Tibial nerve (tissue), 4 donors: ENCODE measurements at regions not wholly inside any gene's neighbourhood (a gene's known extent, or its start where the extent isn't known, plus 50 kb on each side); places are given as distances from the start of the nearest gene placed in this dataset.
"Not testable (repeated sequence)": the region's sequence is repeated elsewhere in the genome, so short reads cannot be mapped to it uniquely, and the experiment has no call there.

ENCODE experiments used
- DNase-seq, 2 donors: peaks; one replicate each; pipeline ENCODE4 v3.0.0-alpha.2; 2019; ENCODE audit warnings: low spot score in 2 of 2
- H3K27ac ChIP-seq, 4 donors: fragments of 200-600 bp; sonication (generic) in 3 of 4; one replicate each; pipeline ENCODE4 v1.5.1; 2017 to 2019; ENCODE audit warnings: mild to moderate bottlenecking in 1 of 4
- H3K27me3 ChIP-seq, 2 donors: fragments of 200-600 bp; sonication (generic) in 1 of 2; one replicate each; pipeline versions ENCODE4 v1.5.1 to v1.6.0; 2017 to 2019
- H3K36me3 ChIP-seq, 3 donors: fragments of 200-600 bp; sonication (generic); one replicate each; pipeline ENCODE4 v1.5.1; 2018 to 2019
- H3K4me1 ChIP-seq, 4 donors: fragments of 200-600 bp; sonication (generic) in 3 of 4; one replicate each; pipeline ENCODE4 v1.5.1; 2017 to 2019
- H3K4me3 ChIP-seq, 4 donors: fragments of 200-600 bp; sonication (generic) in 3 of 4; one replicate each; pipeline ENCODE4 v1.5.1; 2017 to 2019; ENCODE audit warnings: mild to moderate bottlenecking in 1 of 4, moderate library complexity in 1 of 4
- H3K9me3 ChIP-seq, 4 donors: fragments of 200-600 bp; sonication (generic) in 3 of 4; one replicate each; pipeline ENCODE4 v1.5.1; 2017 to 2019
- EP300 ChIP-seq, 2 donors: sonication (generic); formaldehyde crosslinking; IDR thresholded peaks; one replicate each; pipeline ENCODE4 v1.6.1; 2017; ENCODE audit warnings: antibody characterized with exemption in 2 of 2, mild to moderate bottlenecking in 1 of 2
- POLR2A ChIP-seq, 2 donors: fragments of 450-650 bp; IDR thresholded peaks; one replicate each; pipeline ENCODE4 v1.6.1; 2017; ENCODE audit warnings: antibody characterized with exemption in 2 of 2, mild to moderate bottlenecking in 2 of 2, moderate library complexity in 2 of 2
- WGBS, 2 donors: methylation state at CpG; one replicate each; pipeline ENCODE4 v1.1.5; 2018; 5-methylcytosine and 5-hydroxymethylcytosine counted together
- TF ChIP-seq, protein P1 (sequence below), 5 experiments: fragments of 200-600 bp in 3 of 5; fragments of 450-650 bp in 2 of 5; sonication (generic) in 3 of 5; IDR thresholded peaks; one replicate each; pipeline ENCODE4 v1.5.1; 2016 to 2019; ENCODE audit warnings: antibody characterized with exemption in 5 of 5, mild to moderate bottlenecking in 3 of 5, moderate library complexity in 2 of 5

DNA sequence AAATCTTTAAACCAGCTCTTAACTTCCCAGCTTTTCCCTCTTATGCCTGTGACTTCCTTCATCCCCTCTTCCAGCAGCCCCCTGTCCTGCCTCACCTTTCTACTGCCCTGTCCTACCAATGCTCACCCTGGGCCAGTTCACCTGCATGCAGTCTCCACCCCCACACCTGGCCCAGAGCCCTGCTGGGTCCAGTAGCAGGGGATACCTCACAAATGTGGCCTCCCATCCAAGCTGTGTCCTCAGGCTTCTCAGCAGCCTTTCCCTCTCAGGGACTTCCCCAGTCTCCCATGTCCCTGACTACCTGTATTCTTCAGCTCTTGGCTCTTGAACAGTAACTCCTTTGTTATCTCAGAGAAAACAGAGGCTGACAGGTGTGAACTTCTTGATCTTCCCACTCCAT is 503.2 kb downstream of the MFSD1 start:
- TF ChIP-seq POLR2A (IDR thresholded peaks at IDR 0.05), result no peak
- TF ChIP-seq EP300 (IDR thresholded peaks at IDR 0.05), result no peak
- TF ChIP-seq, protein P1, sequence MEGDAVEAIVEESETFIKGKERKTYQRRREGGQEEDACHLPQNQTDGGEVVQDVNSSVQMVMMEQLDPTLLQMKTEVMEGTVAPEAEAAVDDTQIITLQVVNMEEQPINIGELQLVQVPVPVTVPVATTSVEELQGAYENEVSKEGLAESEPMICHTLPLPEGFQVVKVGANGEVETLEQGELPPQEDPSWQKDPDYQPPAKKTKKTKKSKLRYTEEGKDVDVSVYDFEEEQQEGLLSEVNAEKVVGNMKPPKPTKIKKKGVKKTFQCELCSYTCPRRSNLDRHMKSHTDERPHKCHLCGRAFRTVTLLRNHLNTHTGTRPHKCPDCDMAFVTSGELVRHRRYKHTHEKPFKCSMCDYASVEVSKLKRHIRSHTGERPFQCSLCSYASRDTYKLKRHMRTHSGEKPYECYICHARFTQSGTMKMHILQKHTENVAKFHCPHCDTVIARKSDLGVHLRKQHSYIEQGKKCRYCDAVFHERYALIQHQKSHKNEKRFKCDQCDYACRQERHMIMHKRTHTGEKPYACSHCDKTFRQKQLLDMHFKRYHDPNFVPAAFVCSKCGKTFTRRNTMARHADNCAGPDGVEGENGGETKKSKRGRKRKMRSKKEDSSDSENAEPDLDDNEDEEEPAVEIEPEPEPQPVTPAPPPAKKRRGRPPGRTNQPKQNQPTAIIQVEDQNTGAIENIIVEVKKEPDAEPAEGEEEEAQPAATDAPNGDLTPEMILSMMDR (IDR thresholded peaks at IDR 0.05), result no peak
- Histone ChIP-seq H3K4me1 (no peaks in the 10 kb centered on the region), H3K27ac (no peak overlapping the region), H3K4me3 (no peak overlapping the region), H3K27me3 (no peaks in the 10 kb centered on the region), H3K36me3 (no peaks in the 10 kb centered on the region), H3K9me3 (no peaks in the 10 kb centered on the region)
- DNase-seq, result no peak

DNA sequence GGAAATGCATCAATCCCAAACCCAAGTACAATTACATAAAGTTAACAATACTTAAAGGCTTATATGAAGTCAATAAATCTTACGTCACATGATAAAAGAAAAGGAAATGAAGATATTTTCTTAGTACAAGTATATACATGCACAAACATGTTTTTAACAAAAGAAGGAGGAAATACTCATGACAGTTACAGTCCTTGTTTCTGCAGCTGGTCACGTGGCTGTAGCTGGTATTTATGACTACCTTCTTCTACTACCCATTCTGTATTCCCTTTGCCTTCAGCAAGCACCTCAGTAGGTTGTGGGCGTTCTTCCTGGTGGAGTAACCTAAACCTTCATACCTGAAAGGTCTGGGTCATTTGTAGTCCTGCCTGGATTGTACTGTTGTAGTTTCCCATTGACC is 514.9 kb downstream of the MFSD1 start:
- WGBS, 2 donors, result 79 to 90% methylated on average over 3 of the region's 3 CpGs
- not testable (repeated sequence) for H3K27ac ChIP-seq, H3K27me3 ChIP-seq, H3K4me3 ChIP-seq, H3K36me3 ChIP-seq, DNase-seq, H3K9me3 ChIP-seq, H3K4me1 ChIP-seq

DNA sequence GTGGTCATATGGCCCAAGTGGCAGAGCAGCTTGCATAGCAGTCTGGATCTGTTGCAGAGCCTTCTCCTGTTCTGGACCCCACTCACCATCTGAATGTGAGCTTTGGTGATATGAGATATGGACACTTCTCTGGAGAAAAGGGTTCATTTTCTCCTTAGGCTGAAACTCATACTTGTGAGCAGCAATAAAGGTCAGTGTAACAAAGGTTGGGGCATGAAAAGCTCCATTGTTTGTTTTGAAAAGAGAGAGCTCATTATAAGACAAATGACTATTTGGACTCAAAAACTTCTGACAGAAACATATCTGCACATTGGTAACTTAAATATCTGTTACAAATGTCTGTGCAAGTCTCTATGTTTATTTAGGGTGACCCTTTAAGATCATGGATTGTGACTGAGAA is 517.3 kb downstream of the MFSD1 start:
- TF ChIP-seq, protein P1 (IDR thresholded peaks at IDR 0.05), result no peak
- TF ChIP-seq EP300 (IDR thresholded peaks at IDR 0.05), result no peak
- TF ChIP-seq POLR2A (IDR thresholded peaks at IDR 0.05), result no peak

DNA sequence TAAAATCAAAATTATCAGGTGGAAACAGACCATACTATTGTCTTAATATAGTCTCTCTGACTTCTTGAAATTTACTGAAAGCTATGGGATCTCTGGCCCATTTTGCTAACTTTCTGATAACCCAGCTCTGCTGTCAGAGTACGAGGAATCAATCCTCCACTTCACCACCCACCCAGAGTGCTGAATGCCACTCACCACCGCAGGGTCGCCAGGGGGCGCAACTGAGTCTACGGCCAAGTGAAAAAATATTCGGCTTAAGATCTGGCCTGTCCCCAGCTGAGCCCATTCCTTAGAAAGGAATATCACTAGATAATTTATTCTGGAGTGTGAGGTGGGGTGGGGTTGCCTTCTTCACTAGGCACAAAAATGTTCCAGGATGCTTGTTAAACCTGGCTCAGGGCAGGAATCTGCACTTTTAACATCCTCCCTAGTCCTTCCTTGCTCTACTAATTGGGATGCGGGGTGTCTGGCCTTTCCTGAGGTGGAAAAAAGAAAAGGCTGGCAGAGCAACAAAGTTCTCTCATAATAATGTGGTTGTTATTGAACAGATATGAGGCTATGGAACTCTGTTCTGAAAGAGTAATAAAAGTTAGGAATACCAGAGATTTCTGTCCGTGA is 520.6 kb downstream of the MFSD1 start:
- Histone ChIP-seq H3K36me3 (no peaks in the 10 kb centered on the region), H3K4me1 (no peaks in the 10 kb centered on the region), H3K9me3 (no peaks in the 10 kb centered on the region), H3K4me3 (no peak overlapping the region), H3K27me3 (no peaks in the 10 kb centered on the region), H3K27ac (no peak overlapping the region)
- TF ChIP-seq, protein P1 (IDR thresholded peaks at IDR 0.05), result peak in 4 of 5 experiments; percentile 13 to 43 (median 18)
- TF ChIP-seq POLR2A (IDR thresholded peaks at IDR 0.05) (no peak), EP300 (IDR thresholded peaks at IDR 0.05) (no peak)
- DNase-seq, result no peak
- 38 to 40% methylated on average over 8 of the region's 8 CpGs for WGBS, 2 donors

More for the DNA sequence above, 517.3 kb downstream of the MFSD1 start:
- H3K27me3 ChIP-seq, result no peaks in the 10 kb centered on the region
- no peaks in the 10 kb centered on the region for H3K4me1 ChIP-seq
- H3K9me3 ChIP-seq, result no peaks in the 10 kb centered on the region
- no peak overlapping the region for H3K27ac ChIP-seq
- DNase-seq, result no peak
- H3K4me3 ChIP-seq, result no peak overlapping the region
- no peaks in the 10 kb centered on the region for H3K36me3 ChIP-seq

DNA sequence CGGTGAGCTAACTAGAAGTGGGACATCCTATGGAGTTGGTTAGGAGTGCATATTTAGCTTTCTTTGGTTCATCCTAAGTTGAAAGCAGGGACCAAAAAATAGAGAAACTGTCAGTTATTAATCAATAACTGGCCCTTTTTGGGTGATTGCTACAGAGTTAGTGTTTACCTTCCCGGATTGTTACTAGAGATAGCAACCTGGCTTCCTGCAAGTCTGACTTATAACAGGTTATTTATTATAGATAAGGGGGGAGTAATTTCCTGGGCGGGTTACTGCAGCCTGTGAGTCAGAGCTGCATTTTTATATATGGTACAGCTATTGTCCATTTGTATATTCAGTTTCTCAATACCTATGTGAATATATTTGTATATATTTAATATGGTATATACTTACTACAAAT is 522.0 kb downstream of the MFSD1 start:
- H3K4me1 ChIP-seq, result no peaks in the 10 kb centered on the region
- no peak overlapping the region for H3K27ac ChIP-seq
- DNase-seq, result no peak
- TF ChIP-seq POLR2A (IDR thresholded peaks at IDR 0.05) (no peak), EP300 (IDR thresholded peaks at IDR 0.05) (no peak)
- TF ChIP-seq, protein P1 (IDR thresholded peaks at IDR 0.05), result no peak
- 88 to 91% methylated on average over 3 of the region's 3 CpGs for WGBS, 2 donors
- H3K27me3 ChIP-seq, result no peaks in the 10 kb centered on the region
- H3K9me3 ChIP-seq, result no peaks in the 10 kb centered on the region
- H3K4me3 ChIP-seq, result no peak overlapping the region
- no peaks in the 10 kb centered on the region for H3K36me3 ChIP-seq

DNA sequence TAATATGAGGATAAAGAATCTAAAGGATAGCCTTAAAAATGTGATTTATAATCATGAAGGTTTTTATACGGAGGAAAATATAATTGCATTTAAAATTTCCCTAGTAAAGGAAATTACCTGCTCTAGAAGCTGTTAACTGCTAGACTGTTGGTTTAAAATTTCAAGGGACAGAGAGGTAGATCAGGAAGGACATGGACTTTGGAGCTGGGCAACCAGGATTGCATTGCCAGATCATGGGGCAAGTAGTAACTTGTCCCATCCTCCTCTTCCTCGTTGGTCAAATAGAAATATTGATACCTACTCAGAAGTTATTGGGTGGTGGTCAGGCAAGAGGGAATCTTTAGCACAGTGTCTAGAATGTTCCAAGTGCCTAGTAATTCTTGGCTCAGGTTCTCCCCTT is 525.1 kb downstream of the MFSD1 start:
- Histone ChIP-seq H3K36me3 (no peaks in the 10 kb centered on the region), H3K27ac (no peak overlapping the region), H3K27me3 (no peaks in the 10 kb centered on the region), H3K4me3 (no peak overlapping the region), H3K4me1 (no peaks in the 10 kb centered on the region), H3K9me3 (no peaks in the 10 kb centered on the region)
- TF ChIP-seq, protein P1 (IDR thresholded peaks at IDR 0.05), result no peak
- no peak for TF ChIP-seq EP300 (IDR thresholded peaks at IDR 0.05)
- TF ChIP-seq POLR2A (IDR thresholded peaks at IDR 0.05), result no peak
- WGBS, 2 donors, result 72 to 83% methylated on average over 2 of the region's 2 CpGs
- no peak for DNase-seq
